ENCODE measurements at regions not wholly inside any gene's neighbourhood (a gene's known extent, or its start where the extent isn't known, plus 50 kb on each side); places are given as distances from the start of the nearest gene placed in this dataset.

DNA sequence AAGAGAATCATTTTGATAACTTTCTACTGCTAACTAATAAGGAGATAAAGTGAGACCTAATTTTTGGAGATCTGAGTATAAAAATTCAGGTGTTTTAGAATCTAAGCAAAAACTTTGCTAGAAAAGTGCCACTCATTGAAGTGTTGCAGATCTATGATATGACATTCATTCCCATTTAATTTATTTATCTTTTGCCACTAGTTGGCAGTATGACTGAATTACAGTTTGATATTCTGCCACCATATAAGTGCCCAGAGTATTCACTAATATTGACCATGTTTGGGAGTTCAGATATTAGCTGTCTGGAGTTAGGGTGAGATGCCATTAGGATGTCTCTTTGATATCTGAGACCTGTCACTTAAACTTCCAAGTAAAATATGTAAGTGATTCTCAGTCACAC is 251.3 kb upstream of the GBE1 start:
- no peak for TF ChIP-seq POLR2A (IDR thresholded peaks at IDR 0.05)
- TF ChIP-seq, protein P1, sequence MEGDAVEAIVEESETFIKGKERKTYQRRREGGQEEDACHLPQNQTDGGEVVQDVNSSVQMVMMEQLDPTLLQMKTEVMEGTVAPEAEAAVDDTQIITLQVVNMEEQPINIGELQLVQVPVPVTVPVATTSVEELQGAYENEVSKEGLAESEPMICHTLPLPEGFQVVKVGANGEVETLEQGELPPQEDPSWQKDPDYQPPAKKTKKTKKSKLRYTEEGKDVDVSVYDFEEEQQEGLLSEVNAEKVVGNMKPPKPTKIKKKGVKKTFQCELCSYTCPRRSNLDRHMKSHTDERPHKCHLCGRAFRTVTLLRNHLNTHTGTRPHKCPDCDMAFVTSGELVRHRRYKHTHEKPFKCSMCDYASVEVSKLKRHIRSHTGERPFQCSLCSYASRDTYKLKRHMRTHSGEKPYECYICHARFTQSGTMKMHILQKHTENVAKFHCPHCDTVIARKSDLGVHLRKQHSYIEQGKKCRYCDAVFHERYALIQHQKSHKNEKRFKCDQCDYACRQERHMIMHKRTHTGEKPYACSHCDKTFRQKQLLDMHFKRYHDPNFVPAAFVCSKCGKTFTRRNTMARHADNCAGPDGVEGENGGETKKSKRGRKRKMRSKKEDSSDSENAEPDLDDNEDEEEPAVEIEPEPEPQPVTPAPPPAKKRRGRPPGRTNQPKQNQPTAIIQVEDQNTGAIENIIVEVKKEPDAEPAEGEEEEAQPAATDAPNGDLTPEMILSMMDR (IDR thresholded peaks at IDR 0.05) = peak in 1 of 6 experiments; percentile 8

All from Peyer's patch (tissue), 4 donors.